ENCODE measurements at regions not wholly inside any gene's neighbourhood (a gene's known extent, or its start where the extent isn't known, plus 50 kb on each side); places are given as distances from the start of the nearest gene placed in this dataset.

- no peak for TF ChIP-seq TAF1 (IDR thresholded peaks at IDR 0.05; ENCODE audit: borderline replicate concordance, insufficient read depth, low read length)
- no peak for TF ChIP-seq POLR2AphosphoS5 (IDR thresholded peaks at IDR 0.05; ENCODE audit: low read depth, low read length)
Measured at GRCh38 chr4:58940167-58940566, 1830.0 kb upstream of the IGFBP7 start.

Data from PFSK-1 (cell line).